DOHH2 (cell line): ENCODE measurements at regions not wholly inside any gene's neighbourhood (a gene's known extent, or its start where the extent isn't known, plus 50 kb on each side); places are given as distances from the start of the nearest gene placed in this dataset.

Source experiments
- EZH2phosphoT487 ChIP-seq: fragments of 200-600 bp; sonication (generic); IDR thresholded peaks from 2 replicates; pipeline ENCODE4 v1.6.1; 2017; ENCODE audit warnings: borderline replicate concordance, mild to moderate bottlenecking, antibody characterized with exemption, low read length, moderate library complexity, mixed read lengths
- TF ChIP-seq, protein P1 (sequence below): fragments of 200-600 bp; sonication (generic); IDR thresholded peaks from one replicate; pipeline ENCODE4 v1.5.1; 2014; ENCODE audit warnings: antibody characterized with exemption, mild to moderate bottlenecking, low read depth, low read length; ENCODE audit not compliant: poor library complexity, severe bottlenecking

DNA sequence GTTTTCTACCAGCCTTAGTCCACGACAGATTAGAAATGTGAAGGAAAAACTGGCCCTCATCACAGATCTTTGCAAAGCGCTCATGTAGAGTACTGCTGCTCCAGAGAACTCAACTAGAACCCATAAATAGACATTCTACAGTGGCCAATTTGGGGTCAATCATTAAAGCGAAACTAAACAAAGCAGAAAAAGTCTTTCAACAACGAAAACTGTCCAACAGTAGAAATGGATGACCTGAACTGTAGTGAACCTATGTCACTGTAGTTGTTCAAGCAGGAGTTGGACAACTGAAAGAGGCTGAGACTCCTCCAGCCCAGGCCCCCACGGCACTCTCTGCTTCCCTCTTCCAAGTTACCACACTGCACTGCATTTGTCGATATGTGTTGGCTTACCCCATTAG, 472.6 kb downstream of the BCAT1 start:
- TF ChIP-seq, protein P1, sequence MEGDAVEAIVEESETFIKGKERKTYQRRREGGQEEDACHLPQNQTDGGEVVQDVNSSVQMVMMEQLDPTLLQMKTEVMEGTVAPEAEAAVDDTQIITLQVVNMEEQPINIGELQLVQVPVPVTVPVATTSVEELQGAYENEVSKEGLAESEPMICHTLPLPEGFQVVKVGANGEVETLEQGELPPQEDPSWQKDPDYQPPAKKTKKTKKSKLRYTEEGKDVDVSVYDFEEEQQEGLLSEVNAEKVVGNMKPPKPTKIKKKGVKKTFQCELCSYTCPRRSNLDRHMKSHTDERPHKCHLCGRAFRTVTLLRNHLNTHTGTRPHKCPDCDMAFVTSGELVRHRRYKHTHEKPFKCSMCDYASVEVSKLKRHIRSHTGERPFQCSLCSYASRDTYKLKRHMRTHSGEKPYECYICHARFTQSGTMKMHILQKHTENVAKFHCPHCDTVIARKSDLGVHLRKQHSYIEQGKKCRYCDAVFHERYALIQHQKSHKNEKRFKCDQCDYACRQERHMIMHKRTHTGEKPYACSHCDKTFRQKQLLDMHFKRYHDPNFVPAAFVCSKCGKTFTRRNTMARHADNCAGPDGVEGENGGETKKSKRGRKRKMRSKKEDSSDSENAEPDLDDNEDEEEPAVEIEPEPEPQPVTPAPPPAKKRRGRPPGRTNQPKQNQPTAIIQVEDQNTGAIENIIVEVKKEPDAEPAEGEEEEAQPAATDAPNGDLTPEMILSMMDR, result no peak
- TF ChIP-seq EZH2phosphoT487, result no peak
